ENCODE measurements at regions not wholly inside any gene's neighbourhood (a gene's known extent, or its start where the extent isn't known, plus 50 kb on each side); places are given as distances from the start of the nearest gene placed in this dataset.

DNA sequence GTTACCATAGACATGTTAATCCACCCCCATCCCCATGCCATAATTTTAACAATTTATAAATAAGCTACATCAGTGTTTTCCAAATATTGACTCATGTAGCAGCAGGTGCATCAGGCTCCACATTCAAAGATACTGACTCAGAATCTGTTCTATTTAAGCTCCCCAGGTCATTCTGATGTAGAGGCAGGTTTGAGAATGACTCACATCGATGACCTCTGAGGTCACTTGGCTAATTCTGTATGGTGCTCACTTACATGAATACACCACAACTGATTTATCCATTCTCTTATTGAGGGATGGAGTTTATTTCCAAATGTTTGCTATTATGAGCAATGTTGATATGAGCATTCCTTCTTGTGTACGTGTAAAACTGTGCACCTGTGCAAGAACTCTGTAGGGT is 1159.0 kb downstream of the TYW1 start:
- no peak for TF ChIP-seq EZH2 (IDR thresholded peaks at IDR 0.05)
- no peak for TF ChIP-seq POLR2AphosphoS5 (IDR thresholded peaks at IDR 0.05; ENCODE audit: borderline replicate concordance, low read depth, low read length)
